Fibroblast of skin of left biceps (primary cell): ENCODE measurements at regions not wholly inside any gene's neighbourhood (a gene's known extent, or its start where the extent isn't known, plus 50 kb on each side); places are given as distances from the start of the nearest gene placed in this dataset.

Experiments
- DNase-seq, 2 experiments: peaks; one replicate each; pipeline ENCODE4 v3.0.0-alpha.2; 2013; ENCODE audit warnings: low read depth in 2 of 2

DNA sequence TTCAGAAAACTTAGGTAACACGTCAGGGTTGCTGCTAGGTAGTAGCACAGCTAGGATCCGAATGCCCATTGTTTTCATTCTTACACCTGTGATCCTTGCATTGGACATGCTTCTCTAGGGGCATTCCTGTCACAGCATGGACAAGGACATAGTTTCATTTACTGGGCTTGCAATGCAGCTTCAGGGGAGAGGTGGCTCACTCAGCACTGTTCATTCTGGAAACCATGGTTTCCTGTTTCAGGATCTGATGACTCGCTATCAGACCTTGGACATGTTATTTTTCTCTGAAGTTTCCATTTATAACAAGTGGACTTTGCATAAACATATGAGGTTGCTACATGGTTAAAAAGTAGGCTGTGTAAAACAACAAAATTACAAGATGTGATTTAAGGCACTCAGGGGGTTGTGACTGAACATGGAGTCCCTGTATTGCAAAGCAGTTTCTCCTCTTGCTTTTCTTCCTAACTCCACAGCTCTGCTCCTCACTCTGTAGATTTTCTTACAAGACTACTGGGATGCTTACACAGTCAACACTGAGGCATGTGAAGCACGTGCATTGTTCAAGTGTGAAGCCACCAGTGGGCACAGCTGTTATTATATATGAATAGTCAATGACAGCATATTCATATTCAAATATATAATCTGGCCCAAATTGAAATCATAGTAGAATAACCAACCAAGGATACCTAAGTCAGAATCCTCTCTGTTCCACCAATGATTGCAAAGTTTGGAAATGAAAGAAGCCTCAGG is 66.1 kb upstream of the STK32A start:
- no peak for DNase-seq

DNA sequence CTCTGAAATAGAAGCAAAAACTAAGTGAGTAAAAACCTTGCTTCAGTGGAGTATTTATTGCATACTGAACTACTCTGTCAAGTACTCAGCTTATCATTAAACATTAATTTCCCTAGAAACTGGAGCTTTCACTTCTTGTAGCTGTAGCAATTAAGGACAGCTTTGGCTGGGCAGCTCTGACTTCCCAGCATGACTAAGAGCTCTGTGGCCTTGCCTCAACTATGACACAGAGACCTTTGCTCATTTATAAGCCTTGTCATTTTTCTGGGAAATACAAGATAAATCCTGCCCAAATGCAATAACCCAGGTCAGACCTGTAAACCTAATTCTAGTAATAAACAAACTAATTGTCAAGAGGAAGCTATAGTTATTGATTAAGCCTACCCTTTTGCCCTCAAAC is 65.4 kb upstream of the STK32A start:
- DNase-seq, result no peak

DNA sequence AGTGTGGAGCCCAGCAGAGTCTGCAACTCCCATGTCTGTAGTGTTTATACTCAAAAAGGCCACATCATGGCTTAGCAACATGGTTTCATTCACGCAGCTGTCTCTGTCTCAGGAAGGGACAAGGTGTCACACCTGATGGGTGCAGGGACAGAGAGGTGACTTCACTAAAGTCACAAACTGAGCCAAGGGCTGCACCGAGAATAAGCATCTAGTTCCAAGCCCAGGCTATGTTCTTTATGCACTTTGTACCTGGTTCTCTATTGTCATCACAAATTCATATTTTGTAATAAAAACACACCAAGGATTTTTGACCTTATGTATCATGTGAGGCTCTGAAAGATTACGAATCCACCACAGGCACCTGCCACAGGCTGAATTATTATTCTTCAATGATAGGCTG is 64.9 kb upstream of the STK32A start:
- no peak for DNase-seq

DNA sequence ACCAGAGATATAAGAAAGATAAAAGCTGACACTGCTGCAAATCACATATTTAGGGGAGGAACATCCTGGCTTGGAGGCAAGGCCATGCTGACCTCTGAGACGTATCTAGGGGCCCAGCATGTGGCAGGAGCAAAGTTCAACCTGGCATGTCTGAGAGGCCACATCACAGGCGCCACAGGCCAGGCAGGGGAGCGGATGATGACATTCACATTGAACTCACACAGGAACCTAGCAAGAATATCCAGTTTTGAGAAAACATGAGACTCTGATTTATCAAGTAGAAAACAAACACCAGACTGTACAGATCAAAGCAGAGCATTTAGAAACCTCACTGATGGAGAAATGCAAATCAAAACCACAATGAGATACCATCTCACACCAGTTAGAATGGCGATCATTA is 64.2 kb upstream of the STK32A start:
- no peak for DNase-seq

DNA sequence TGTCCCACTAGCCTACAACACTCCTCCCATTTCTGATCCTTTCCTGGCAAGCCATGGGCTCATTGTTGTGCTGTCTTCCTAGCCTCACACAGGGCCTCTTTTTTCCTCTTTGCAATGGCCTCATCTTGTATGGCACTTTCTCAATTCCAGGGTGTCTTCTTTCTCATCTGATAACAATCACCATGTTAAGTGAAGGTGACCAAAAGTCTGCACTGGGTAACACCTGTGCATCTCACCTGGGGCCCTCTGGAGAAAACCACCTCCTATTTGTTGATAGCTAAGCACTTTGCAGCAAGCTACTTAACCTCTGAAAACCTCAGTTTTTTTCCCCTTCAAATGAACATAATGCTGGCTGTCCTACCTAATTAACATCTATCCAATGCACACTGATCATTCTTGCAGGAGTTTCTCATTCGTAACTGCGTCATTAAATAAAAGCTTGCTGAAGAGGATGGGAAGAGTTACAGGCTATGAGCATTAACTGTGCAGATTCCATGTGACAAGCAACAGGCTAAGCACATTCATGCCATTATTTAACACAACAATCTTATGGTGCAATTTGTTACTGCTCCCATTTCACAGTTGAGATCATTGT is 60.1 kb upstream of the STK32A start:
- DNase-seq, result no peak

DNA sequence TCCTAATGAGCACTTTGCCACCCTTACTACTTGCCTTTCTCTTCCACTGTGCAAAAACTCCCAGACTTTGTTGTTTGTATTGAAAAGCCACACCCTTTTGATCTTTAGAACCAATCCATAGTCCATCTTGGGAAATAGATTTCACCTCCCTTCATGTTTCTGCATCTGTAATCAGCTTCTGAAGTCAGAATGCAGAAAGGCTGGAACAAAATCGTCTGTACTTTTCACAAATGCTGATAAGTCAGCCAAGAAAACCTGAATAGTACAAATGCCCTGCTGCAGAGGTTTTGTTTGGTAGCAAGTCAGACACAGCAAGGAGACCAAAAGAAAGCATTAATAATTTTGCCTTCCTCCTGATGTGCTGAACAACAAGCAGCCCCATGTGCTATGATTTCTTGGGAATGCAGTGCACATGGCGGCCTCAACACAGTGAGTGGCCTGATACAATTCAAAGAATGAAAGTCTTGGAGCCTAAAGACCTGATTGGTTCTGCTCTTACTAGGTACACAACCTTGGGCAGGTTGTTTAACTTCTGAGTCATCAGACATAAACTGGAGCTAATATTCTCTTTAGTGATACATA is 59.2 kb upstream of the STK32A start:
- DNase-seq, result no peak

DNA sequence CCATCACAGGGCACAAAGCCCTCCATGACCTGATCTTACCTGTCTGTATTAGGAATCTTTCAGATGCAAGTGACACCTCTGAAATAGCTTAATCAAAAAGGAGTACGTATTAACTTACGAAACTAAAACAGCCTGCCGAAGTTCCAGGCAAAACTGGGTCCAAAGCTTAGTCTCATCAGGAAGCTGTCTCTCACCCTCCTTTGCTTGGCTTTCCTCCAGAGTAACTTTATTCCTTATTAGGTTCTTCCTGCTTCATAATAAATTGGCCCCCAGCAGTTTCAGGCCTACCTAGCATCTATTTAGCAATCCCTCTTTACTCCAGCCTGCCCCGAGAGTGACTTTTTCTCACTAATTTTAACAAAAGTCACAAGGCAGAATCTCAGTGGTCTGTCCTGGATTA is 58.4 kb upstream of the STK32A start:
- DNase-seq, result no peak

DNA sequence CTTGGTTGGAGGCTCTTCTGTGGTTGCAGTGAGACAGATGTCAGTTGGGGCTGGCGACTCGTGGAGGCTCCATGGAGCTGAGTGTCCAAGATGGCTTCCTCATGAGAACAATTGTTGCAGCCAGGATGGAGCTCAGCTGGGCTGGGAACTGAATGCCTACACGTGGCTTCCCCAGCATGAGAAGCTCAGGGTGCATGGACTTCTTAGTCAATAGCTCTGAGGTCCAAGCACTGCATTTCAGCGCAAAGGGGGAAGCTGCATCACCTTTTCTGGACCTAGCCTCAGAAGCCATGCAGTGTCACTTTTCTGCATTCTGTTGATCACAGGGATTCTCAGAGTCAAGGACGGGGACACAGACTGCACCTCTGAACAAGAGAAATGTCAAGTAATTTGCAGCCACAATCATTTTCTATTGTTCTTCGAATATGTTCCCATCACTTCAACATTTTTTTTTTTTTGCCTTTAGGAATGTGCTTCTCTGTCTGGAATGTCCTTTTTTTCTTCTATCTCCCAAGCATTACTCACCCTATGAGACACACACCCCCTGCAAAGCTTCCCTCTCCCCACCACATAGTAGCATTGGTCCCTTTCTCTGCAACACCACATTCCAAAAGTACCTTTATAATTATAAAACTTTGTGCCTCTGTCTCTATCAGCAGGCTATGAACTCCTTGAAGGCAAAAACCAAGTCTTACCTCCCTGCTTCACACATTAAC is 57.5 kb upstream of the STK32A start:
- peak; percentile 48 to 51 for DNase-seq

DNA sequence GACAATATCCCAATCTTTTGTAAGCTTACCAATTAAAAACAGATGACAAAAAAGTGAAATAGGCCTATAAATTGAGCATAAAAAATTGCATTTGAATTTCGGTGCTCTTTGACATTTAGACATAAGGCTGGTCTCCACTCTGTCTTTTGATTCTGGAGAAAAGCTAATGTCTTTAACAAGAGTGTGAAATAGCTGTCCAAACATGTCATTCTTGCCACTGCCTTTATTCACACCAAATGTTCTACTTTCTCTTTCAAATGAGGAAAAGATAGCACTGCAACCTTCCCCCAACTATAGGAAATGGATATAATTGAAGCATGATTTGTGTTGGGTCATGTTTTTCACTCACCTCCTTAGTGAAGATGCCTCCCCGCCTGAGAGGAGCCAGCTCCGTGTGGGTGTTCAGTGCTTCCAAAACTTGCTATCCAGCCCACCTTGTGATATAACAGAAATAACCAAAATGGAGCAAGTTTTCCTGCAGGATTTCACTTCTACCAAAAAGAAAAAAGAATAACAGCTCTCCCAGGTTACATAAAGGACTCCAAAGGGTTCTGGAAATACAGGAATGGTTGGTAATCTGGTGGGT is 55.2 kb upstream of the STK32A start:
- no peak for DNase-seq

DNA sequence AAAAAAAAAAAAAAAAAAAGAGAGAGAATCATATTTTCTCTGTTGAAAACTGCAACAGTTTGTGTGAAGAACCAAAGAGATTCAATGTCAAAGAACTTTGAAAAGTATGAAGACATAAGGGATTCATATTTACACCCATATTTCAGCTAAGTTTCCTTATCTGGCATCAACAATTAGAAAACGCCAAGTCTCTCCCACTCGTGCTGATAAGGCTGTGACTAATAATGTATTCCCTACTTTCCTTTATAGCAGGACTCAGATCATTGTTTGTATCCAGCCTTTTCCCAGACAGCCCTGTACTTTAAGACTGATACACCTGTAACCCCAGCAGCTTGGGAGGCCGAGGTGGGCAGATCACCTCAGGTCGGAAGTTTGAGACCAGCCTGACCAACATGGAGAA is 54.1 kb upstream of the STK32A start:
- DNase-seq, result no peak
